ENCODE measurements at regions not wholly inside any gene's neighbourhood (a gene's known extent, or its start where the extent isn't known, plus 50 kb on each side); places are given as distances from the start of the nearest gene placed in this dataset.
"Not testable (repeated sequence)": the region's sequence is repeated elsewhere in the genome, so short reads cannot be mapped to it uniquely, and the experiment has no call there.

DNA sequence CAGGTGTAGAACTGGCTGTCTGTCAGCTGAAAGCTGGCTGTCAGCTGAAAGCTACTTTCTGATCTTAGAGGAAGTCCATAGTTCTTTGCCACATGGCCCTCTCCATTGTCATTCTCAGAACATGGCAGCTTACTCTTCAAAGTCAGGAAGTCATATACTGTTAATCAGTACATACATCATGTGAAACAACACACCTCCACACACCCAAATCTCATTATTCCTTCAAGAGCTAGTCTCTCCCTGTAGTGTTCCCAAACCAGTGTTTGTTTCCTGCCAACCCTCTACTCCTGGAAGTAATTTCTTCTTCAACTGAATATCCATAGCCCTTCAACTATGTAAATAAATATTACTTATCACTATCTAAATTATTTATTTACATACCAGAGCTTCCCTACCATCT is 58.9 kb downstream of the OR5AK2 start:
- no peak for DNase-seq (ENCODE audit: low spot score)

DNA sequence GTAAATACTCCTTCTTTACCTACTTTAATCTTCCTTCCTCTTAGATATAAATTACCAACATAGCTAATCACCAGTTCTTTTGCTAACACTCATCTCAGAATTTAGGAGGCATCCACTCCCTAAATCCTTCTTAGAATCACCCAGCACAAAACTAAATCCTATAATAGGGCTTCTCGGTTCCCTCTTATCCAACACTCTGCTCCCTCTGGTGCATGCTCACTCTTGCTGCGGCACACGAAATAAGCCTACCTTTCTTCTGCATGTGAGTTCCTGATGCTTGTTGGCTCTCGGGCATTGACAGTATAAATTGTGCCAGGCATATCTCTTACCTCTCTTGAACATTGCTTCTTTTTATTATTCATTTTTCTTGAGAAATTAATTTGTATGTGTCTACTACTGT is 61.0 kb downstream of the OR5AK2 start:
- no peak for DNase-seq (ENCODE audit: low spot score)

GRCh38 chr11:57054817-57055216 is 66.1 kb downstream of the OR5AK2 start:
- no peak for DNase-seq (ENCODE audit: low spot score)

- no peak for DNase-seq (ENCODE audit: low spot score)
These were observed 67.0 kb downstream of the OR5AK2 start for GRCh38 chr11:57055744-57056143.

- no peak for DNase-seq (ENCODE audit: low spot score)
These were observed 68.0 kb downstream of the OR5AK2 start for GRCh38 chr11:57056735-57057134.

- DNase-seq (ENCODE audit: low spot score) = no peak
These were observed 68.8 kb downstream of the OR5AK2 start for GRCh38 chr11:57057561-57057960.

GRCh38 chr11:57062957-57063356 is 74.2 kb downstream of the OR5AK2 start:
- not testable (repeated sequence) for DNase-seq (ENCODE audit: low spot score)

- DNase-seq (ENCODE audit: low spot score) = no peak
These were observed 81.2 kb downstream of the OR5AK2 start for GRCh38 chr11:57069942-57070341.

DNA sequence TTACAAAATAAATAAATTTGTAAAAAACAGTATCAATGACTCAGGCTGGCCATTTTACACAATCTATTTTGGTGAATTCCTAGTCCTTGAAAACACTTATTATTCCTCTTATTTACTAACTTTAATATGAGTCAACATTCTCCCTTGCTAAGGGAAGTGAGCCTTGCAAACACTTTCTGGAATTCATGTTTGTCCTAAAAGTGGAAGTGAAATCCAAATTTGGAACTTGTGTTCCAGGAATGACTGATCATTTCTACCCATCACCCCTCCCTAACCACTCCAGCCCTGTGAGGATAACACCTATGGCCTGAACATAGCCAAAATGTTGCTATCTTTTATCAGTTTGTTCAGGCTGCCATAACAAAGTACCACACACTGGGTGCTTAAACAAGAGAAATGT is 83.1 kb downstream of the OR5AK2 start:
- DNase-seq (ENCODE audit: low spot score) = no peak

DNA sequence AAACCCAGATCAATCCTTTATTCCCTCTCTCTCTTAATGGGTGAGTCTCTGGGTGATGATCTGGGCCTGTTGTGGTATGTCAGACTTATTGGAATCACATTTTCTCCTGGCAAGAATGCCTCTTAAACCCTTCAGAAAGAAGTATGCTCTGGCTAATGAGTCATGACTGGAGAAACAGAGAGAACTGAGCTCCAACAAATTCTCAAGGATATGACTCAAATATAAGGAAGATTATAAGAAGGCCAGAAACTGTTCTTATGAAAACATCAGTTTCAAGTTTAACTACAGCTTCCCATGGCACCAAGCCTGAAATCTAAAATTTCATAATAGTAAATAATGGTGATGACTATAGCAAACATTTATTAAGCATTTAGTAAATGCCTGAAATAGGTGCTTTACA is 83.9 kb downstream of the OR5AK2 start:
- no peak for DNase-seq (ENCODE audit: low spot score)

GRCh38 chr11:57073128-57073527 is 84.4 kb downstream of the OR5AK2 start:
- DNase-seq (ENCODE audit: low spot score) = no peak

DNA sequence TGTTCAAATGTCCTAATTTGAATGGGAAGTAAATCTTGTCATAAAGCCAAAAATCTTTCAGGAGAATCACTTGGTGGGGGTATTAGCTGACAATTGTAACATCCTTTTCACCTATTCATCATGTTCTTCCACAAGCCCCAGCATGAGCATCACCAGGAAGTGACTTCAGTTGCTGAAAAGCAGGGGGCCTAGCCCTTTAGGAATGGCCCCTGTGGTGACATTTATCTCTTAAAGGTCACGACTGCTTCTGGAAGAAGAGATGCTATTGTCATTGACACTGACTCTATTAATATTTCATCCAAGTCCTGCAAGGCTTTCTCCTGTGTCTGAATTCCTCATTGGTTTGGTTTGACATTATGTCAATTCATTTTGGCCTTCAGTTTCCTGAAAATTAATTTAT is 92.6 kb downstream of the OR5AK2 start:
- DNase-seq (ENCODE audit: low spot score) = no peak

DNA sequence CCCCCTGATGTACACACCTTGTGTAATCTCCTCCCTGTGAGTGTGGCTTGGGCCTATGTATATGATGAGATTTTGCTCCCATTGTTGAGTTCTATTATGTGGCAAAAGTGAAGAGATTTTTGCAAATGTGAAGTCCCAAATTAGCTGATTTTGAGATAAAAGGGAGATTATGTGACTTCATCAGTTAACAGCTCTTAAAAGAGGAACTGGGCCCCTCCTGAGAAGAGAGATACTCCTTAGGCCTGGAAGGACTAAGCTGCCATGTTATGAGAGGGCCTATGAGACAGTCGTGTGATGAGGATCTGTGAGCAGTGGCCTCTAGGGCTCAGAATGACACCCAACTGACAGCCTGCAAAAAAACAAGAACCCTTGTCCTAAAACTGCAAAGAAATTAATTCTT is 93.4 kb downstream of the OR5AK2 start:
- no peak for DNase-seq (ENCODE audit: low spot score)

- DNase-seq (ENCODE audit: low spot score) = no peak
These were observed 95.1 kb downstream of the OR5AK2 start for GRCh38 chr11:57083641-57084385.

DNA sequence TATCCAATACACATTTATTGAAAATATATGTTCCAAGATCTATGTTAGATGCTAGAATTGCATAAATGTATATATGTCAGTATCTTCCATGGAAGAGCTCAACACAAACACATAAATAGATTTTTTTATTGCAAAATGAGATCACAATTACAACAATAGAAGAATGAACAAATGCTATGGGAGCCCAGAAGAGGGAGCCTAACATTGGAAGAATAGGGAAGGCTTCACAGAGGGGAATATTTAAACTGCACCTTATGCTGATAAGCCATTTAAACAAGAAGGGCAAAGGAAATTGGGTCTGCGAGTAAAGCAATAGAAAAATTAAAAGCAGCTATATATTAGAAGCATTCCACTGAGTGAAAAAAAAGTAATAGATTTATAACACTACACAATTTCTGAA is 96.1 kb upstream of the LRRC55 start:
- DNase-seq (ENCODE audit: low spot score) = no peak

DNA sequence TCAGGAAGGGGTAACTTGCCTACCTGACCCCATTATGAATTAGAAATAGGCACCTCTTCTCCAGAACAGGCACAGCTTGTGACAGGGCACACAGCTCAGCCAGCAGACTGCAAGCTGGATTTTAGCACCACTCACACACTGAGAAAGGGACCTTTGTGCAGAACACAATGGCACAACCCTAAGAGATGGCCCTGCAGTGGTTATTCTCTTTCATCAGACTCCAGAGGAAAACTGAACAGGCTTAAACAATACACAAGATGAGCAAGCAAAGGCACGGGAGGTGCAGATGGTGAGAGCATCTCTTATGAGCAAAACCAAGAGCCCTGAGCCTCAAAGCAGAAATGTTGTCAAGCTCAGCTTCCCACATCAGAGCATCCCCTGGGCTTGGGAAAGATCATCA is 93.8 kb upstream of the LRRC55 start:
- DNase-seq (ENCODE audit: low spot score) = no peak

GRCh38 chr11:57092028-57092698 is 89.6 kb upstream of the LRRC55 start:
- no peak for DNase-seq (ENCODE audit: low spot score)

GRCh38 chr11:57094181-57094935 is 87.4 kb upstream of the LRRC55 start:
- no peak for DNase-seq (ENCODE audit: low spot score)

- no peak for DNase-seq (ENCODE audit: low spot score)
These were observed 86.3 kb upstream of the LRRC55 start for GRCh38 chr11:57095417-57095816.

- no peak for DNase-seq (ENCODE audit: low spot score)
These were observed 85.9 kb upstream of the LRRC55 start for GRCh38 chr11:57095896-57096295.

- no peak for DNase-seq (ENCODE audit: low spot score)
These were observed 84.6 kb upstream of the LRRC55 start for GRCh38 chr11:57097149-57097548.

GRCh38 chr11:57098191-57098590 is 83.6 kb upstream of the LRRC55 start:
- DNase-seq (ENCODE audit: low spot score) = no peak

DNA sequence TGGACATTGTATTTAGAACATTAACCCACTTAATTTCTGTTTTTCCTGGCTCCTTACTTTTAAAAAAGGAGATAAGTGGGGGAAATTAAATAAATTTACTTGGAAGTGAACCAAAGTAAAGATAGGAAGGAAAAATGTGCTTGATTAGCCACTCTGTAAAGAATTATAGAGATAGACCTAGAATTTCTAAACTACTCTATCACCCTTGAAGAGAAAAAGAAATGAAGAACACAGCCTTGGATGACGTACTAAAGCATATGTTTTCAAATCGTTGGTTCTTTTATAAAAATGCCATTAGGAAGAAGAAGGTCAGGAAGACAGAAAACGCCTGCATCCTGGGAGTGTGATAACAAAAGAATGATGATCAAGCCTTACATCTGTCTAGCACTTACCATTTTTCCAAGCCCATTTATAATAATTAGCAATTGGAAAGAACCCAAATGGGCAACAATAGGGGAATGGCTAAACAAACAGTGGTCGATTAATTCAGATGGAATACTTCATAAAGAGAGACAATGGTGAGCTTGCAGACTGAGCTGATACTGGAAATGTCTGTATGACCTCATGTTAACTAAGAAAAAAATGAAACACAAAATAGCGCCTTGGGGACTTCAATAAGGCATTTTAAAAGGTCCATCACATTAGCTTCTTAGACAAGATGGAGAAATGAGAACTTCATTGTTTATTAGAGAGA is 81.0 kb upstream of the LRRC55 start:
- no peak for DNase-seq (ENCODE audit: low spot score)

Data from hematopoietic multipotent progenitor cell treated with erythropoietin and hydrocortisone succinate and interleukin-3 and kit ligand, for 15 days (in vitro differentiated cells).